Activated T-cell treated with anti-CD3 and anti-CD28 coated beads, Interleukin-2, amount 50 U/mL, for 24 hours (primary cell): ENCODE measurements at regions not wholly inside any gene's neighbourhood (a gene's known extent, or its start where the extent isn't known, plus 50 kb on each side); places are given as distances from the start of the nearest gene placed in this dataset.

ENCODE experiments used
- DNase-seq: peaks from one replicate; pipeline ENCODE4 v3.0.0-alpha.2; 2020
- H3K27ac Mint-ChIP-seq: 2 replicates; pipeline ENCODE4 v1.8.0; 2020; ENCODE audit warnings: mild to moderate bottlenecking, mixed read lengths
- H3K27me3 Mint-ChIP-seq: 2 replicates; pipeline ENCODE4 v1.8.0; 2020; ENCODE audit warnings: mixed read lengths
- H3K36me3 Mint-ChIP-seq: 2 replicates; pipeline ENCODE4 v1.8.0; 2020; ENCODE audit warnings: low read depth, mixed read lengths
- H3K4me1 Mint-ChIP-seq: 2 replicates; pipeline ENCODE4 v1.8.0; 2020; ENCODE audit warnings: low read depth, mixed read lengths
- H3K4me3 Mint-ChIP-seq: 2 replicates; pipeline ENCODE4 v1.8.0; 2020; ENCODE audit warnings: mild to moderate bottlenecking, moderate library complexity, mixed read lengths
- H3K9me3 Mint-ChIP-seq: 2 replicates; pipeline ENCODE4 v1.8.0; 2020; ENCODE audit warnings: mixed read lengths

- H3K27ac Mint-ChIP-seq = no peak overlapping the region
Observed at GRCh38 chr12:108017472-108018057, 111.5 kb upstream of the WSCD2 start.

GRCh38 chr12:108019862-108020261 lies 109.2 kb upstream of the WSCD2 start:
- H3K27me3 Mint-ChIP-seq = peaks cover 21% of the 10 kb centered on the region

More at GRCh38 chr12:108017472-108018057, 111.5 kb upstream of the WSCD2 start:
- no peaks in the 10 kb centered on the region for H3K4me1 Mint-ChIP-seq
- peaks cover 2% of the 10 kb centered on the region for H3K9me3 Mint-ChIP-seq
- no peak for DNase-seq
- H3K36me3 Mint-ChIP-seq = no peaks in the 10 kb centered on the region
- peaks cover 34% of the 10 kb centered on the region for H3K27me3 Mint-ChIP-seq
- H3K4me3 Mint-ChIP-seq = no peak overlapping the region

GRCh38 chr12:108021141-108021540 lies 107.9 kb upstream of the WSCD2 start:
- peaks cover 10% of the 10 kb centered on the region for H3K27me3 Mint-ChIP-seq
- no peak overlapping the region for H3K4me3 Mint-ChIP-seq
- H3K4me1 Mint-ChIP-seq = no peaks in the 10 kb centered on the region
- no peak for DNase-seq
- H3K9me3 Mint-ChIP-seq = peaks cover 2% of the 10 kb centered on the region
- no peak overlapping the region for H3K27ac Mint-ChIP-seq
- no peaks in the 10 kb centered on the region for H3K36me3 Mint-ChIP-seq

More at GRCh38 chr12:108019862-108020261, 109.2 kb upstream of the WSCD2 start:
- H3K4me3 Mint-ChIP-seq = no peak overlapping the region
- no peak for DNase-seq
- H3K36me3 Mint-ChIP-seq = no peaks in the 10 kb centered on the region
- no peaks in the 10 kb centered on the region for H3K4me1 Mint-ChIP-seq
- H3K27ac Mint-ChIP-seq = no peak overlapping the region
- peaks cover 2% of the 10 kb centered on the region for H3K9me3 Mint-ChIP-seq

- no peaks in the 10 kb centered on the region for H3K4me1 Mint-ChIP-seq
- DNase-seq = no peak
- no peak overlapping the region for H3K4me3 Mint-ChIP-seq
Observed at GRCh38 chr12:108021949-108022522, 107.1 kb upstream of the WSCD2 start.

GRCh38 chr12:108029051-108029835 lies 99.8 kb upstream of the WSCD2 start:
- no peaks in the 10 kb centered on the region for H3K36me3 Mint-ChIP-seq
- no peak overlapping the region for H3K4me3 Mint-ChIP-seq
- no peaks in the 10 kb centered on the region for H3K9me3 Mint-ChIP-seq
- DNase-seq = no peak
- H3K27ac Mint-ChIP-seq = no peak overlapping the region
- peaks cover 44% of the 10 kb centered on the region for H3K27me3 Mint-ChIP-seq
- H3K4me1 Mint-ChIP-seq = no peaks in the 10 kb centered on the region

More at GRCh38 chr12:108021949-108022522, 107.1 kb upstream of the WSCD2 start:
- H3K27ac Mint-ChIP-seq = no peak overlapping the region
- peaks cover 2% of the 10 kb centered on the region for H3K9me3 Mint-ChIP-seq
- no peaks in the 10 kb centered on the region for H3K36me3 Mint-ChIP-seq
- H3K27me3 Mint-ChIP-seq = peaks cover 12% of the 10 kb centered on the region

- Mint-ChIP-seq H3K4me3 (no peak overlapping the region), H3K9me3 (no peaks in the 10 kb centered on the region), H3K27me3 (peaks cover 31% of the 10 kb centered on the region), H3K36me3 (no peaks in the 10 kb centered on the region), H3K27ac (no peak overlapping the region), H3K4me1 (no peaks in the 10 kb centered on the region)
- no peak for DNase-seq
Observed at GRCh38 chr12:108033090-108033489, 96.0 kb upstream of the WSCD2 start.

GRCh38 chr12:108035372-108035771 lies 93.7 kb upstream of the WSCD2 start:
- H3K27me3 Mint-ChIP-seq = peaks cover 19% of the 10 kb centered on the region
- no peaks in the 10 kb centered on the region for H3K36me3 Mint-ChIP-seq
- DNase-seq = no peak
- no peaks in the 10 kb centered on the region for H3K4me1 Mint-ChIP-seq
- no peaks in the 10 kb centered on the region for H3K9me3 Mint-ChIP-seq
- H3K27ac Mint-ChIP-seq = no peak overlapping the region
- H3K4me3 Mint-ChIP-seq = no peak overlapping the region

GRCh38 chr12:108037960-108038359 lies 91.1 kb upstream of the WSCD2 start:
- no peak for DNase-seq
- peaks cover 9% of the 10 kb centered on the region for H3K27me3 Mint-ChIP-seq

GRCh38 chr12:108039794-108040193 lies 89.3 kb upstream of the WSCD2 start:
- no peak overlapping the region for H3K4me3 Mint-ChIP-seq
- peaks cover 12% of the 10 kb centered on the region for H3K27me3 Mint-ChIP-seq
- H3K4me1 Mint-ChIP-seq = no peaks in the 10 kb centered on the region
- H3K27ac Mint-ChIP-seq = no peak overlapping the region
- no peaks in the 10 kb centered on the region for H3K9me3 Mint-ChIP-seq
- DNase-seq = no peak
- H3K36me3 Mint-ChIP-seq = no peaks in the 10 kb centered on the region

More at GRCh38 chr12:108037960-108038359, 91.1 kb upstream of the WSCD2 start:
- Mint-ChIP-seq H3K4me3 (no peak overlapping the region), H3K9me3 (no peaks in the 10 kb centered on the region), H3K27ac (no peak overlapping the region), H3K4me1 (no peaks in the 10 kb centered on the region), H3K36me3 (no peaks in the 10 kb centered on the region)

GRCh38 chr12:108040947-108041346 lies 88.1 kb upstream of the WSCD2 start:
- Mint-ChIP-seq H3K27me3 (peaks cover 12% of the 10 kb centered on the region), H3K9me3 (no peaks in the 10 kb centered on the region), H3K4me1 (no peaks in the 10 kb centered on the region), H3K36me3 (no peaks in the 10 kb centered on the region), H3K4me3 (no peak overlapping the region), H3K27ac (no peak overlapping the region)
- DNase-seq = no peak

GRCh38 chr12:108043286-108043685 lies 85.8 kb upstream of the WSCD2 start:
- no peaks in the 10 kb centered on the region for H3K9me3 Mint-ChIP-seq

GRCh38 chr12:108043750-108044533 lies 85.1 kb upstream of the WSCD2 start:
- H3K4me1 Mint-ChIP-seq = peaks cover 6% of the 10 kb centered on the region
- no peaks in the 10 kb centered on the region for H3K36me3 Mint-ChIP-seq
- H3K4me3 Mint-ChIP-seq = no peak overlapping the region
- DNase-seq = no peak
- H3K27me3 Mint-ChIP-seq = peaks cover 23% of the 10 kb centered on the region
- H3K27ac Mint-ChIP-seq = no peak overlapping the region
- no peaks in the 10 kb centered on the region for H3K9me3 Mint-ChIP-seq

More at GRCh38 chr12:108043286-108043685, 85.8 kb upstream of the WSCD2 start:
- H3K4me3 Mint-ChIP-seq = no peak overlapping the region
- no peak overlapping the region for H3K27ac Mint-ChIP-seq
- no peak for DNase-seq
- H3K27me3 Mint-ChIP-seq = peaks cover 20% of the 10 kb centered on the region
- H3K4me1 Mint-ChIP-seq = peaks cover 6% of the 10 kb centered on the region
- H3K36me3 Mint-ChIP-seq = no peaks in the 10 kb centered on the region

GRCh38 chr12:108046135-108046534 lies 83.0 kb upstream of the WSCD2 start:
- Mint-ChIP-seq H3K4me3 (no peak overlapping the region), H3K4me1 (peaks cover 6% of the 10 kb centered on the region), H3K36me3 (no peaks in the 10 kb centered on the region), H3K9me3 (no peaks in the 10 kb centered on the region), H3K27ac (no peak overlapping the region), H3K27me3 (peaks cover 30% of the 10 kb centered on the region)
- DNase-seq = no peak

- Mint-ChIP-seq H3K36me3 (no peaks in the 10 kb centered on the region), H3K4me3 (no peak overlapping the region), H3K4me1 (peaks cover 6% of the 10 kb centered on the region), H3K27me3 (peaks cover 31% of the 10 kb centered on the region), H3K27ac (no peak overlapping the region), H3K9me3 (no peaks in the 10 kb centered on the region)
- DNase-seq = no peak
Observed at GRCh38 chr12:108046650-108047049, 82.4 kb upstream of the WSCD2 start.
